ENCODE measurements at regions not wholly inside any gene's neighbourhood (a gene's known extent, or its start where the extent isn't known, plus 50 kb on each side); places are given as distances from the start of the nearest gene placed in this dataset.

DNA sequence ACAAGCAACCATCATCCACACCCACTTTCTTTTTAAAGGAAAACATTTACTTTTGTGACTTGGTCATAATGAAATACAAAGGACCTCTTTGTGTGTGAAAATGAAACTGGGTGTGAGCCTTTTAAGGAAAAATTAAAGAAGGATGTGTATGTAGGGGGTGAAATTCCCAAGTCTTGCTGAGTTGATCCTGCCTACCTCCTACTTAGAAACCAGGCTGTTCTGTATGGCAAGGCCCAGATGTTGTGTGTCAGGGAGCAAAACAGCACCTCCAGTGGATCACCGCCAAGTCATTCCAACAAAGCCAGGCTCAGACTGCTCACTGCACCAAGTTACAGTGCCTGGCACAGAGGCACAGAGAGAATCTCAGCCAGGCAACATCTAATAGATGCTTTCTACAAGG, 198.5 kb upstream of the FBN2 start:
- Histone ChIP-seq H3K9me3 (replicated peaks; ENCODE audit: control insufficient read depth, insufficient read depth, low read length) (no peaks in the 10 kb centered on the region), H3K79me2 (ENCODE audit: control insufficient read depth, insufficient read depth, low read length) (no peaks in the 10 kb centered on the region), H3K9me1 (replicated peaks; ENCODE audit: control insufficient read depth, extremely low read depth, insufficient read depth, low read length) (no peaks in the 10 kb centered on the region), H3K4me1 (ENCODE audit: control insufficient read depth, extremely low read depth, insufficient read depth, low read length) (no peaks in the 10 kb centered on the region), H3K27me3 (ENCODE audit: control insufficient read depth in 2 of 2, insufficient read depth in 2 of 2, low read length in 2 of 2) (no peaks in the 10 kb centered on the region), H3K36me3 (ENCODE audit: control insufficient read depth in 2 of 2, extremely low read depth in 1 of 2, insufficient read depth in 2 of 2, low read length in 2 of 2) (no peaks in the 10 kb centered on the region), H3K9ac (replicated peaks; ENCODE audit: extremely low read depth, insufficient read depth, low read length) (no peak overlapping the region), H2AFZ (ENCODE audit: low read depth, low read length) (no peak overlapping the region), H4K20me1 (replicated peaks; ENCODE audit: control insufficient read depth, extremely low read depth, insufficient read depth, low read length) (no peaks in the 10 kb centered on the region), H3K4me3 (replicated peaks in 1 of 3; ENCODE audit: insufficient read depth in 1 of 3, low read depth in 1 of 3, low read length in 3 of 3) (no peak overlapping the region), H3K4me2 (ENCODE audit: insufficient read depth, low read length) (no peak overlapping the region), H3K27ac (ENCODE audit: insufficient read depth, low read depth, low read length) (no peak overlapping the region)
- BruUV-seq (replicated peaks): no TSS peak
- POLR2A ChIA-PET: no interaction called here
- intact Hi-C loops (cut with micrococcal nuclease) (no loop called here), dilution Hi-C loops (cut with MboI; ENCODE audit: extremely low pct_ligation_motif_present, low sequenced_read_pairs) (no loop called here)
- DNase-seq (ENCODE audit: low read depth, low spot score) (peak; percentile 8), FAIRE-seq (no peak)
- no peak for TF ChIP-seq MYC (IDR thresholded peaks at IDR 0.05; ENCODE audit: low read depth, low read length)
- no peak for TF ChIP-seq FOS (IDR thresholded peaks at IDR 0.05; ENCODE audit: borderline replicate concordance, insufficient read depth, low read length)
- no peak for TF ChIP-seq POLR2A (IDR thresholded peaks at IDR 0.05; ENCODE audit: low read depth, low read length)
- no peak for TF ChIP-seq POLR2AphosphoS5 (IDR thresholded peaks at IDR 0.05; ENCODE audit: insufficient read depth, low read depth, low read length)
- no peak for TF ChIP-seq JUN (IDR thresholded peaks at IDR 0.05; ENCODE audit: borderline replicate concordance, insufficient read depth, insufficient read length, low read depth)
- no peak for TF ChIP-seq GATA2 (IDR thresholded peaks at IDR 0.05; ENCODE audit: insufficient read depth, insufficient read length, low read depth, low read length)
- TF ChIP-seq EZH2 (IDR thresholded peaks at IDR 0.05; ENCODE audit: borderline replicate concordance, low read depth, low read length, severe bottlenecking): no peak
- TF ChIP-seq, protein P1, sequence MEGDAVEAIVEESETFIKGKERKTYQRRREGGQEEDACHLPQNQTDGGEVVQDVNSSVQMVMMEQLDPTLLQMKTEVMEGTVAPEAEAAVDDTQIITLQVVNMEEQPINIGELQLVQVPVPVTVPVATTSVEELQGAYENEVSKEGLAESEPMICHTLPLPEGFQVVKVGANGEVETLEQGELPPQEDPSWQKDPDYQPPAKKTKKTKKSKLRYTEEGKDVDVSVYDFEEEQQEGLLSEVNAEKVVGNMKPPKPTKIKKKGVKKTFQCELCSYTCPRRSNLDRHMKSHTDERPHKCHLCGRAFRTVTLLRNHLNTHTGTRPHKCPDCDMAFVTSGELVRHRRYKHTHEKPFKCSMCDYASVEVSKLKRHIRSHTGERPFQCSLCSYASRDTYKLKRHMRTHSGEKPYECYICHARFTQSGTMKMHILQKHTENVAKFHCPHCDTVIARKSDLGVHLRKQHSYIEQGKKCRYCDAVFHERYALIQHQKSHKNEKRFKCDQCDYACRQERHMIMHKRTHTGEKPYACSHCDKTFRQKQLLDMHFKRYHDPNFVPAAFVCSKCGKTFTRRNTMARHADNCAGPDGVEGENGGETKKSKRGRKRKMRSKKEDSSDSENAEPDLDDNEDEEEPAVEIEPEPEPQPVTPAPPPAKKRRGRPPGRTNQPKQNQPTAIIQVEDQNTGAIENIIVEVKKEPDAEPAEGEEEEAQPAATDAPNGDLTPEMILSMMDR (IDR thresholded peaks at IDR 0.05; ENCODE audit: extremely low read depth in 1 of 2, insufficient read depth in 1 of 2, low read depth in 1 of 2, low read length in 2 of 2): no peak
- TF ChIP-seq, protein P2, sequence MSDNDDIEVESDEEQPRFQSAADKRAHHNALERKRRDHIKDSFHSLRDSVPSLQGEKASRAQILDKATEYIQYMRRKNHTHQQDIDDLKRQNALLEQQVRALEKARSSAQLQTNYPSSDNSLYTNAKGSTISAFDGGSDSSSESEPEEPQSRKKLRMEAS (IDR thresholded peaks at IDR 0.05; ENCODE audit: insufficient read depth, insufficient read length): no peak
- CTCF ChIA-PET: no interaction called here

Measured in endothelial cell of umbilical vein (primary cell).